Astrocyte of the spinal cord (primary cell): ENCODE measurements at regions not wholly inside any gene's neighbourhood (a gene's known extent, or its start where the extent isn't known, plus 50 kb on each side); places are given as distances from the start of the nearest gene placed in this dataset.
"Not testable (repeated sequence)": the region's sequence is repeated elsewhere in the genome, so short reads cannot be mapped to it uniquely, and the experiment has no call there.

Experiments used
- DNase-seq: peaks from one replicate; pipeline ENCODE4 v3.0.0; 2011; ENCODE audit warnings: low read depth, low spot score
- H3K4me3 ChIP-seq: 2 replicates; pipeline ENCODE4 v1.5.1; 2011; ENCODE audit warnings: low read depth, mild to moderate bottlenecking, low read length, moderate library complexity
- in situ Hi-C: cut with HindIII; loops from 2 replicates; pipeline ENCODE4 v1.10.0; 2017; ENCODE audit warnings: low sequenced_read_pairs
- TF ChIP-seq, protein P1 (sequence below): IDR thresholded peaks from 2 replicates; pipeline ENCODE4 v1.5.1; 2012; ENCODE audit warnings: low read depth, mild to moderate bottlenecking, low read length, inconsistent platforms

DNA sequence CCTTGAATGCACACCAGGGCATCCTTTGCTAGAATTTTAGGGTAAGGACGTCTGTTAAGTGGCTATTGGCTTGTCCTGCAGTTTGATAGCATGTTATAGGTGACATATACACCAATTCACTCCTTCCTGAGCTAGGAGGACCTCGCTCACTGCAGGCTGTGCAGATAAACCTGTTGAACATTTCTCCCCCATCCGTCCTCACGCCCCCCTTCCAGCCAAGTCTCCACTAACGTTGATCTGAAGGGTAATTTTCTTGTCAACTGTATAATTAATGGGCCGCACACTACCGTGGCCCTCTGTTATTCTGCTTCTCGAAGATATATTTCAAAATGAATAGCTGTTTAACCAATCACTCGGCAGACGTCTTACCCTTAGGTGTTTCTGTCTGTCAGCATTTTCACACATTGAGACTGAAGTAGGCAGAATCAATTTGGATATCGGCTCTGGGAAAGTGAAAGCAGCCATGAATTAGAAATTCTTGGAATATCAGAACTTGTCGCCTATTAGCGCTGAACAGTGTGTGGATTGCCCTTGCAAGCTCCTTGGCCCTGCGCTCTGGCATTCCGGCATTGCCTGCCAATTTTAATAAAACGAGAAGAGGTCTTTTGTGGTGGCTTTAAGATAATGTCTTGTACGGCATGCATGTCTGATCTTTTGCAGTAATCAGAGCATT lies 905.3 kb downstream of the TYW1 start:
- H3K4me3 ChIP-seq = no peak overlapping the region
- DNase-seq = no peak
- in situ Hi-C loops = no loop called here
- TF ChIP-seq, protein P1, sequence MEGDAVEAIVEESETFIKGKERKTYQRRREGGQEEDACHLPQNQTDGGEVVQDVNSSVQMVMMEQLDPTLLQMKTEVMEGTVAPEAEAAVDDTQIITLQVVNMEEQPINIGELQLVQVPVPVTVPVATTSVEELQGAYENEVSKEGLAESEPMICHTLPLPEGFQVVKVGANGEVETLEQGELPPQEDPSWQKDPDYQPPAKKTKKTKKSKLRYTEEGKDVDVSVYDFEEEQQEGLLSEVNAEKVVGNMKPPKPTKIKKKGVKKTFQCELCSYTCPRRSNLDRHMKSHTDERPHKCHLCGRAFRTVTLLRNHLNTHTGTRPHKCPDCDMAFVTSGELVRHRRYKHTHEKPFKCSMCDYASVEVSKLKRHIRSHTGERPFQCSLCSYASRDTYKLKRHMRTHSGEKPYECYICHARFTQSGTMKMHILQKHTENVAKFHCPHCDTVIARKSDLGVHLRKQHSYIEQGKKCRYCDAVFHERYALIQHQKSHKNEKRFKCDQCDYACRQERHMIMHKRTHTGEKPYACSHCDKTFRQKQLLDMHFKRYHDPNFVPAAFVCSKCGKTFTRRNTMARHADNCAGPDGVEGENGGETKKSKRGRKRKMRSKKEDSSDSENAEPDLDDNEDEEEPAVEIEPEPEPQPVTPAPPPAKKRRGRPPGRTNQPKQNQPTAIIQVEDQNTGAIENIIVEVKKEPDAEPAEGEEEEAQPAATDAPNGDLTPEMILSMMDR = no peak

DNA sequence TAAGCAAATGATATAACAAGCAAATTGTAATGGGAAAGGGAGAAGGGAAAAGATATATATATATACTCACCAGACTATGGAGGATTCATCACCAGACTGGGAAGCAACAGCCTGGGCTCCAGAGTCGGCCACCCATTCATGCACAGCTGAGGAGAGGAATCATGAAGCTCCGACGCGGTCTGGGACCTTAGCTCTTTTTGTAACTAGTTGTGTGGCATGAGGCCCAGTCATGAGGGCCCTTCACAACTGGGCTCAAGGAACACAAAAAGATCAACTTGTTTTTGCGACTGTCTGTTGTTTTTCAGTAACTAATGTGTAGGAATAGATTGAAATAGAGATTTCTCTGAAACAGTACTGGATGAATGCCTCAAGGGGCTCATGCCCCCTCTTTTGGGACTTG lies 911.2 kb downstream of the TYW1 start:
- in situ Hi-C loops = no loop called here
- H3K4me3 ChIP-seq = no peak overlapping the region
- TF ChIP-seq, protein P1 = no peak
- DNase-seq = no peak

DNA sequence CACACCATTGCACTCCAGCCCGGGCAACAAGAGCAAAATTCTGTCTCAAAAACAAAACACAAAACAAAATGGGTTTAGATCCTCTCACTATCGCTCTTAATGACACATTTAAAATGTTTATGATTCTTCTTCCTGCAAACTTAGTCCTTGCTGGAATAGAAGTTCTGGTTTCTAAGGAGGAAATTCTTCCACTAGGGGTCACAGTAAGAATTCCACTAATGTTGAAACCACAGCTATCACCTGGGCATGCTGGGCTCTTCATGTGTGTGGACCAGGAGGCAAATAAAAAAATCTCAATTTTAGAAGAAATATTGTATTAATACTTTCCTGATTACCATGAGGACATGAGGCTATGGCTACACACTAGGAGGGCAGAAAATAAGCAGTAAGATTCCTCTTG lies 915.8 kb downstream of the TYW1 start:
- TF ChIP-seq, protein P1 = no peak
- no peak overlapping the region for H3K4me3 ChIP-seq
- in situ Hi-C loops = no loop called here
- no peak for DNase-seq

- DNase-seq = no peak
- TF ChIP-seq, protein P1 = no peak
- no peak overlapping the region for H3K4me3 ChIP-seq
- in situ Hi-C loops = no loop called here
Observed at GRCh38 chr7:67913604-67914003, 917.0 kb downstream of the TYW1 start.

DNA sequence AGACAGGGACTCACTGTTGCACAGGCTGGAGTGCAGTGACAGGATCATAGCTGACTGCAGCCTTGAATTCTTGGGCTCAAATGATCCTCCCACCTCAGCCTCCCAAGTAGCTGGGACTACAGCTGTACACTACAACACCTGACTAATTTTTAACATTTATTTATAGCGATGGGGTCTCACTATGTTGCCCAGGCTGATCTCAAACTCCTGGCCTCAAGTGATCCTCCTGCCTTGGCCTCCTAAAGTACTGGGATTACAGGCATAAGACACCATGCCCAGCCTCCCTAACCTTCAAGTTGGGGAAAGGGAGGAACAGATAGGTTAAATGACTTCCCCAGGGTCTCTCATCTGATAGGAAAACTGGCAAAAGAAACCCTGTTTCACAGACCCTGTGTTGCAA lies 919.5 kb downstream of the TYW1 start:
- DNase-seq, H3K4me3 ChIP-seq, in situ Hi-C loops: not testable (repeated sequence)

DNA sequence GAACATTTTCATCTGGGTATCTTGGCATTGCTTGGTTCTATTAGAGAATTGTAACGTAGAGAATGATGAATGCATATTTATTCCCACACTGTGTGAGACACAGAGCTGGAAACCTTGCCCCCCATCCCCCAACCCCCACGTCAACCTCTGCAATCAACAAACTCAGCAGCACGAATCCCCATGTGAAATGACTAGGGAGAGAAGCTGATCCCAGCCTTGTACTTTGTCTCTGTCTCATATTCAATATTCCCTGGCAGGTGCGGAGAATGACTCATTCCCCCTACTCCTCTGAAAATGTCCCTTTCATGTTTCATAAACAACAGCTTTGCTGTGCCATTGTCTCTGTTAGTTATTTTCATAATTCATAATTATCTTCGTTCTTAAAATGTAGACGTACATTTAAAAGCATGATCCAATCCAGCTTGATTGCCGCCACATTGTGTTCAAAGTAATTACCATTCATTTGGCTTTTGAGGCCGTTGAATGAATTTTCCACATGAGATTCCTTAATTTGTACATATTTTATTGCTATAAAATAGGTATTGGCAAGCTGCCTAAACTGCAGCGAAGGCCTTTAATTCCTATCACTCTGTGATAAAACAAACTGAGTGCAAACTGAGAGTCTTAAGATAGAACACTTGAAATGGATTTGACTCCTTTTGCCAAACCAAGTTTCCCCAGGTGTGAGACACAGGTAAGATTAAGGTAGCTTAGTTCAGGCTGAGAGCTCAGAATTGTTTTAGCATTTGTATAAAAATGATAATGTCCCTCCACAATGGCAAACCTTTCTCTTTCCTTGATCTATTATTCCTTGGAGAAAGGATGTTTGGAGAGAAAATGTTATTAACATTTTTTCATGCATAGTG lies 920.2 kb downstream of the TYW1 start:
- in situ Hi-C loops = no loop called here

More for the DNA sequence above, 920.2 kb downstream of the TYW1 start:
- no peak for DNase-seq
- TF ChIP-seq, protein P1 = no peak
- H3K4me3 ChIP-seq = no peak overlapping the region
